OCI-LY1 (cell line): ENCODE measurements at regions not wholly inside any gene's neighbourhood (a gene's known extent, or its start where the extent isn't known, plus 50 kb on each side); places are given as distances from the start of the nearest gene placed in this dataset.

ENCODE experiments used
- EZH2 ChIP-seq: fragments of 200-600 bp; sonication (generic), shearing (Covaris generic); IDR thresholded peaks from 2 replicates; pipeline ENCODE4 v1.8.0; 2017; ENCODE audit warnings: borderline replicate concordance, mixed run types, mild to moderate bottlenecking, antibody characterized with exemption, low read length, moderate library complexity, mixed read lengths
- TF ChIP-seq, protein P1 (sequence below): fragments of 200-600 bp; sonication (generic), shearing (Covaris generic); IDR thresholded peaks from 2 replicates; pipeline ENCODE4 v1.5.1; 2017; ENCODE audit warnings: mild to moderate bottlenecking, antibody characterized with exemption, low read length, moderate library complexity, mixed read lengths

- TF ChIP-seq, protein P1, sequence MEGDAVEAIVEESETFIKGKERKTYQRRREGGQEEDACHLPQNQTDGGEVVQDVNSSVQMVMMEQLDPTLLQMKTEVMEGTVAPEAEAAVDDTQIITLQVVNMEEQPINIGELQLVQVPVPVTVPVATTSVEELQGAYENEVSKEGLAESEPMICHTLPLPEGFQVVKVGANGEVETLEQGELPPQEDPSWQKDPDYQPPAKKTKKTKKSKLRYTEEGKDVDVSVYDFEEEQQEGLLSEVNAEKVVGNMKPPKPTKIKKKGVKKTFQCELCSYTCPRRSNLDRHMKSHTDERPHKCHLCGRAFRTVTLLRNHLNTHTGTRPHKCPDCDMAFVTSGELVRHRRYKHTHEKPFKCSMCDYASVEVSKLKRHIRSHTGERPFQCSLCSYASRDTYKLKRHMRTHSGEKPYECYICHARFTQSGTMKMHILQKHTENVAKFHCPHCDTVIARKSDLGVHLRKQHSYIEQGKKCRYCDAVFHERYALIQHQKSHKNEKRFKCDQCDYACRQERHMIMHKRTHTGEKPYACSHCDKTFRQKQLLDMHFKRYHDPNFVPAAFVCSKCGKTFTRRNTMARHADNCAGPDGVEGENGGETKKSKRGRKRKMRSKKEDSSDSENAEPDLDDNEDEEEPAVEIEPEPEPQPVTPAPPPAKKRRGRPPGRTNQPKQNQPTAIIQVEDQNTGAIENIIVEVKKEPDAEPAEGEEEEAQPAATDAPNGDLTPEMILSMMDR, result no peak
- TF ChIP-seq EZH2, result no peak
These were observed 622.0 kb upstream of the BRINP3 start for GRCh38 chr1:191099696-191100095.
